Left kidney (tissue), 1 donor: ENCODE measurements at regions not wholly inside any gene's neighbourhood (a gene's known extent, or its start where the extent isn't known, plus 50 kb on each side); places are given as distances from the start of the nearest gene placed in this dataset.

Experiments
- DNase-seq: peaks from one replicate; pipeline ENCODE4 v3.0.0-alpha.2; 2013

DNA sequence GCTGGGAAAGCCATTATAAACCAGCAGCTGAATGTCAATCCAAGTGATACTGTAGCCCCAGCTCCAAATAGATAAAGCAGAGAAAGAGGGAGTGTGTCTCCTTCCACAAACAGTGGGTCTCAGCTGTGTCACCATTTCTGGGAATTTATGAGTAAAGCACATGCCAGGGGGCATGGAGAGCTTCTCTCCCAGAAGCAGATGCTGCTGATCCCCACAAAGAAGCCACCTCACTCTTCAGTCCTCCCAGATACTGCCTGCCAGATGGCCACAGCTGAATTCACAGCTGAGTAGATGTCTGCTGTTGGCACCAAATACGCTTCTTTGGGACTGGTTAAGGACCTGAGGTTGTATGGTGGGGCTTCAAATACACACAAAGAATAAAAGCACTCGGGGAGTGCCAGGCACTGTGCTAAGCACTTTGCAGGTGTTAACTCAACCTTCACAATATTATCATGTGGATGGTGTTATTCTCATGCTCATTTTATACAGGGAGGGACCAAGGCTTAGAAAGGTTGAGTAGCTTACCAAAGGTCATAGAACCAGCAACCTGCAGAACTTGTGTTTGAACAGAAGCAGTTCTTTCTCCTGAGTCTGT, 298.3 kb downstream of the CDH11 start:
- no peak for DNase-seq

- DNase-seq = no peak
These were observed 311.8 kb downstream of the CDH11 start for GRCh38 chr16:64809876-64810629.

DNA sequence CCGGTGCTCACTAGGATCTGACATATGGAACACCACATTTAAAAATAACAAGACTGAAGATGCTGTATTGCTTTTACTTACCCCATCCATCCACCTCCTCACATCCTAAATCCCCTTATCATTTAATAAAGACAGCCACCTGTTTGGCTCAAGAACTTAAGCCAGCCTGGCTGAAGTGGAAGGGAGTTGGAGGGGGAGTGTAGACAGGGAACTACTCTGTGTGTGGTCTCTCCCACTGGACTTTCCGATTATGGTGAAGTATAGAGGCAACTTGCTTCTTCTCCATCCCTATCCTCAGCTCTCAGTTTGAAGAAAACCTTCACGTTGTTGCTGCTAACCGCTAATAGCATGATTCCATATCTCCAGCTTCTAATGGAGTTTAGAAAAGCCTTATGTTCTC, 313.4 kb downstream of the CDH11 start:
- DNase-seq = no peak

GRCh38 chr16:64791756-64792155, 330.1 kb downstream of the CDH11 start:
- no peak for DNase-seq

GRCh38 chr16:64784635-64785034, 337.2 kb downstream of the CDH11 start:
- no peak for DNase-seq

- DNase-seq = no peak
These were observed 339.4 kb downstream of the CDH11 start for GRCh38 chr16:64782484-64782883.

GRCh38 chr16:64780445-64780844, 341.4 kb downstream of the CDH11 start:
- DNase-seq = no peak

- no peak for DNase-seq
These were observed 343.1 kb downstream of the CDH11 start for GRCh38 chr16:64778777-64779176.

DNA sequence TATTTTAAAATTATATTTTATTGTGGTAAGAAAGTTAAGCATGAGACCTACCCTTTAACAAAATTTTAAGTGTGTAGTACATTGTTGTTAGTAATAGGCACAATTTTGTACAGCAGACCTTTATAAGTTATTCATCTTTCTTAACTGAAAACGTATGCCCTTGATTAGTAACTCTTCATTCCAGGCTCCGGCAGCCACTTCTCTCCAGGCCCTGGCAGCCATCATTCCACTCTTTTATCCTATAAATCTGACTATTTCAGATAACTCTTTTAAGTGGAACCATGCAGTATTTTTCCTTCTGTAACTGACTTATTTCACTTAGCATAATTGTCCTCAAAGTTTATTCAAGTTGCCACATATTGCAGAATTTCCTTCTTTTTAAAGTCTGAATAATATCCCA, 348.2 kb downstream of the CDH11 start:
- no peak for DNase-seq

- DNase-seq = no peak
These were observed 348.7 kb downstream of the CDH11 start for GRCh38 chr16:64773184-64773583.

GRCh38 chr16:64771273-64771672, 350.6 kb downstream of the CDH11 start:
- DNase-seq = no peak

GRCh38 chr16:64762211-64762610, 359.7 kb downstream of the CDH11 start:
- no peak for DNase-seq

DNA sequence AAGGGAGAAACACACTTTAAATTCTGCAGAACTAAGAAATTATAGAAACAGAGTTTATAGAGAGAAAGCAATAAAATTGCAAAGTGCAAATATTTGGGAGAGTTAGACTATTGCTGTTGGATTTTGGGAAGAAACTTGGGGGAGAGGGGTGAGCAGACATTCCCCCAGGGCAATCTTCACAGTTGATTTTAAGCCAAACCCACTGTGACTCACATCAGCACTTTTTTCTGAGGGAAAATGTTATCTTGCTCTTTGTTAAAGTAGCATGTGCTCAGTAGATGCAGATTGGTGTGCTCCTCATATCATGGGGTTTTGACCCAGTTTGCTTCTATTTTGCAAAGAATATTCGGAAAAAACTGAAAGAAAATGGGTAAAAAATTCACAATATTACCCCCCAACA, 367.6 kb downstream of the CDH11 start:
- no peak for DNase-seq

- no peak for DNase-seq
These were observed 370.0 kb downstream of the CDH11 start for GRCh38 chr16:64751906-64752305.

DNA sequence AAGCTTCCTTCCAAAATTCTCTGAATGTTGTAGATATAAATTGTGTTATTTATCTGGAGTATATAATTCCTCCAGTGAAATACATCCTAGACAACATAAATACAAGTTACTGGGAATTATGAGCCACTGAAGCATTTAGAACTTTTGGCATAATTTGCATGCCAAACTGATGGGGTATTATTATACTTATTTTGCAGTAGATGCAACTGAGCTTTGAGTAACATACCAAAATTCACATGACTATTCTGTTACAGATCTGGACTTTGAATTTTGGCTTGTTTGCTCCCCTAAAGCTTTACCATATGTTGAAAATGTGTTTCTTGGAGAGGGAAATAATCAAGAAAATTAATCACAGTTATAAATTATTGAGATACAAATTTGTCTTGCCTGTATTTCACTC, 372.5 kb downstream of the CDH11 start:
- no peak for DNase-seq

- no peak for DNase-seq
These were observed 376.5 kb downstream of the CDH11 start for GRCh38 chr16:64745258-64745930.

DNA sequence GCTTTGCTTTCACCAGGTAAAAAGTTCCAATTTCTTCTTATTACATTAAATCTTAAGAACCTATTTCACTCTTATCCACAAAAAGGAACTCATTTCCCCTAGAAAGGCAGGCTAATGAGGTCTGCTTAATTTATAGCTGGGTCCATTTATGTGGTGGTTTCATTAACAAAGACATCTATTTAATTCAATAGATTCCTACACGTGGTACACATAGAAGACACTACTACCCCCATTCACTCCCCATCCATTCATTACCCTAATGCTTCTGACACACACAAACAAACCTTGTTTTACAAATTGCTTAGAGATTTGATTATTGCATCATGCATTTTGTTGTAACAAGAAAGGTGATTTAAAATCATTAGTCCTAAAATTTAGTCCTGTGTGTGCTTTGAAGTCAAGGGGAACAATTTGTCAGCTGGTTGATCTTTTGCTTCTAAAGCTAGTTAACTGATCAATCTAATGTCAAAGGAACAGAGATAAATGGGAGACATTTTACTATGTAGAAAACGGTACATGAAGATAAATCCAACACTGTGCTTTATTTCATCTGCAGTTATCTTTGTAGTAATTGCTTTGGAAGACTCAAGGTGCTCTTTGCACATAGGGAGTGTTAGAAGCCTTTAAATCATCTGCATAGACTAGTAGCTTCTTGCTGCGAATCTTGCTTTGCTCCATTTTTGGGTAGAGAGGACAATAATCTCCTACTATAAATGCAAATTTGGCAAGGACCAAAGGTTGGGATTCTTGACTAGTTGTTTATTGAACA, 379.2 kb downstream of the CDH11 start:
- DNase-seq = no peak

- no peak for DNase-seq
These were observed 381.6 kb downstream of the CDH11 start for GRCh38 chr16:64740261-64740660.

DNA sequence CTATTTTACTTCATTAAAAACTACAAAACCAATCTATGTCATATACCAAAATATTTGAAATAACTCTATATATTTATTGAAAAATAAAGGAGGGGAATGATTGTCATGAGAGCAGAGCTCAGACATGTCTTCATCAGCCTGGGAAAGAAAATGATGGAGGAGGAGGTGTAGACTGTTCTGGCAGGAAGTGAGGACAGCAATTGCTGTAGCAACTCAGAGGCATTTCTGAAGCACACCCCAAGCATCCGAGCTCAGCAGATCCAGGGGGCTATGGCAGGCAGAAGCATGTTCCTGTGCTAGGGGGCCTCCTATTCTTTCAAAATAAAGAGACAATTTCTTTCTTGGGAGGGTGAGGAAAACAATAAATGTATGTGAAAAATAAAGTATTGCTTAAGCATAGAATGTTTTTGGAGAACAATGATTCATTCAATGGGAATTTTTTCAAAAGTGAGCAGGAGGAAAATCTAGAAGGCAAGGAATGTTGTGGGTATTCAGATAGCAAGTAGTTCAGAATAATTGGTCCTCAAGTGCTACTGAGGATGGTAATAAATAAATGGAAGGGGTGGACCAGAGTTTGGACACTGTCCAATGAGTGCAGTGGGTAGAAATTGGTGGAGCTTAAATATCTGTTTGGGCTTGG, 383.4 kb downstream of the CDH11 start:
- no peak for DNase-seq

DNA sequence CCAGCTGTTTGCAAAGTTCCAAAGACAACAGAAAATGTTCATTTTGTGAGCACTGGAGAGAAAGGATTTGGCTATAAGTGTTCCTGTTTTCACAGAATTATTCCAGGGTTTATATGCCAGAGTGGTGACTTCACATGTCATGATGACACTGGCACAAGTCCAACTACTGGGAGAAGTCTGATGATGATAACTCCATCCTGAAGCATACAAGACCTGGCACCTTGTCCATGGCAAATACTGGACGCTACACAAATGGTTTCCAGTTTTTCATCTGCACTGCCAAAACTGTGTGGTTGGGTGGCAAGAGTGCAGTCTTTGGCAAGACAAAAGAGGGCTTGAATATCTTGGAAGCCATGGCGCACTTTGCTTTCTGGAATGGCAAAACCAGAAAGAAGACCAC, 385.0 kb downstream of the CDH11 start:
- no peak for DNase-seq

- no peak for DNase-seq
These were observed 390.0 kb downstream of the CDH11 start for GRCh38 chr16:64731891-64732290.

GRCh38 chr16:64730261-64730660, 391.6 kb downstream of the CDH11 start:
- no peak for DNase-seq
